GM12891 (cell line): ENCODE measurements at regions not wholly inside any gene's neighbourhood (a gene's known extent, or its start where the extent isn't known, plus 50 kb on each side); places are given as distances from the start of the nearest gene placed in this dataset.

Source experiments
- POLR2A ChIP-seq: IDR thresholded peaks from 2 replicates; pipeline ENCODE4 v1.6.1; 2011; ENCODE audit warnings: low read depth, low read length, control low read depth
- POLR2AphosphoS5 ChIP-seq: IDR thresholded peaks from 2 replicates; pipeline ENCODE4 v1.6.1; 2011; ENCODE audit warnings: low read depth, low read length, control low read depth

GRCh38 chr3:78338405-78338804 is 1298.5 kb downstream of the ROBO2 start:
- TF ChIP-seq POLR2A (no peak), POLR2AphosphoS5 (no peak)
